ENCODE measurements at regions not wholly inside any gene's neighbourhood (a gene's known extent, or its start where the extent isn't known, plus 50 kb on each side); places are given as distances from the start of the nearest gene placed in this dataset.

DNA sequence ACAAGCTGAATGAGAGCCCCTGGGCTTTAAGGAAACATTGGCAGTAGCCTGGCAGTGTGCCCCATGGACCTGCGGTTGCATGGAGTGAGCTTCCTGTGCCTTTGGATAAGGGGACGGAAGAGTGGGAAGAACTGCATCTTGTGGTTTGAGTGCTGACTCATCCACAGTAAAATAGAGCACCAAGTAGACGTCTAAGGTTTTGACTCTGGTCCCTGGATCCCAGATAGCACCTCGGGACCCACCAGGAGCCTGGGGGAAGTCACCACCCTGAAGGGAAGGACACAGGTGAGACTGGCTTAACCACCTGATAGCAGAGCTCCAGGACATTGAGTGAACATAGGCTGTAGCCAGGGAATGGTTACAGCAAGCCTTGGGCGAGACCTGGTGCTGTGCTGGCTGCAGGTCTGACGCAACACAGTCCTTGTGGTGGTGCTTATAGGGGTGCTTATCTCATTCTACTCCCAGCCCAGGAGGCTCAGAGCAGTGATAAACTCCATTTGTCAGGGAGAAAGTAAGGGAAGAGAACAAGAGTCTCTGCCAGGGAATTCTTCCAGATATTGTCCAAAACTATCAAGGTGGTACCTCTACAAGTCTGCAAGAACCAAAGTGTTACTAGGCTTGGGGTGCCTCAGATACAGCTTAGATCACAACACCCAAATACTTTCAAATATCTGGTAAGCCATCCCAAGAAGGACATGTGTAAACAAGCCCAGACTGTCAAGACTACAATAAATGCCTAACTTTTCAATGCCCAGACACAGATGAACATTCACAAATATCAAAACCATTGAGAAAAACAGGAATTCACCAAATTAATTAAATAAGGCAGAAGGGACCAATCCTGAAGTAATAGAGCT is 123.6 kb upstream of the TET2 start:
- H3K4me1 Mint-ChIP-seq (ENCODE audit: unreplicated experiment) = no peaks in the 10 kb centered on the region
- no peaks in the 10 kb centered on the region for H3K36me3 Mint-ChIP-seq (ENCODE audit: low read depth, unreplicated experiment)
- DNase-seq (ENCODE audit: low spot score) = no peak
- H3K4me3 Mint-ChIP-seq (ENCODE audit: unreplicated experiment) = no peak overlapping the region
- H3K27me3 Mint-ChIP-seq (ENCODE audit: unreplicated experiment) = no peaks in the 10 kb centered on the region
- no peaks in the 10 kb centered on the region for H3K9me3 Mint-ChIP-seq (ENCODE audit: unreplicated experiment)
- TF ChIP-seq CTCF (IDR thresholded peaks at IDR 0.05; ENCODE audit: unreplicated experiment) = no peak
- no peak overlapping the region for H3K27ac Mint-ChIP-seq (ENCODE audit: unreplicated experiment)

GRCh38 chr4:105023668-105024055 is 123.0 kb upstream of the TET2 start:
- Mint-ChIP-seq H3K36me3 (ENCODE audit: low read depth, unreplicated experiment) (no peaks in the 10 kb centered on the region), H3K4me1 (ENCODE audit: unreplicated experiment) (no peaks in the 10 kb centered on the region), H3K27ac (ENCODE audit: unreplicated experiment) (no peak overlapping the region), H3K9me3 (ENCODE audit: unreplicated experiment) (no peaks in the 10 kb centered on the region), H3K27me3 (ENCODE audit: unreplicated experiment) (no peaks in the 10 kb centered on the region), H3K4me3 (ENCODE audit: unreplicated experiment) (no peak overlapping the region)
- TF ChIP-seq CTCF (IDR thresholded peaks at IDR 0.05; ENCODE audit: unreplicated experiment) = no peak
- DNase-seq (ENCODE audit: low spot score) = no peak

GRCh38 chr4:105025263-105026017 is 121.2 kb upstream of the TET2 start:
- Mint-ChIP-seq H3K36me3 (ENCODE audit: low read depth, unreplicated experiment) (no peaks in the 10 kb centered on the region), H3K4me3 (ENCODE audit: unreplicated experiment) (no peak overlapping the region), H3K4me1 (ENCODE audit: unreplicated experiment) (no peaks in the 10 kb centered on the region), H3K27me3 (ENCODE audit: unreplicated experiment) (no peaks in the 10 kb centered on the region), H3K27ac (ENCODE audit: unreplicated experiment) (no peak overlapping the region), H3K9me3 (ENCODE audit: unreplicated experiment) (no peaks in the 10 kb centered on the region)
- DNase-seq (ENCODE audit: low spot score) = no peak
- no peak for TF ChIP-seq CTCF (IDR thresholded peaks at IDR 0.05; ENCODE audit: unreplicated experiment)

GRCh38 chr4:105036991-105037390 is 109.7 kb upstream of the TET2 start:
- Mint-ChIP-seq H3K36me3 (ENCODE audit: low read depth, unreplicated experiment) (no peaks in the 10 kb centered on the region), H3K4me1 (ENCODE audit: unreplicated experiment) (no peaks in the 10 kb centered on the region), H3K27ac (ENCODE audit: unreplicated experiment) (no peak overlapping the region), H3K4me3 (ENCODE audit: unreplicated experiment) (no peak overlapping the region), H3K9me3 (ENCODE audit: unreplicated experiment) (no peaks in the 10 kb centered on the region), H3K27me3 (ENCODE audit: unreplicated experiment) (peaks cover 2% of the 10 kb centered on the region)
- DNase-seq (ENCODE audit: low spot score) = no peak
- no peak for TF ChIP-seq CTCF (IDR thresholded peaks at IDR 0.05; ENCODE audit: unreplicated experiment)

DNA sequence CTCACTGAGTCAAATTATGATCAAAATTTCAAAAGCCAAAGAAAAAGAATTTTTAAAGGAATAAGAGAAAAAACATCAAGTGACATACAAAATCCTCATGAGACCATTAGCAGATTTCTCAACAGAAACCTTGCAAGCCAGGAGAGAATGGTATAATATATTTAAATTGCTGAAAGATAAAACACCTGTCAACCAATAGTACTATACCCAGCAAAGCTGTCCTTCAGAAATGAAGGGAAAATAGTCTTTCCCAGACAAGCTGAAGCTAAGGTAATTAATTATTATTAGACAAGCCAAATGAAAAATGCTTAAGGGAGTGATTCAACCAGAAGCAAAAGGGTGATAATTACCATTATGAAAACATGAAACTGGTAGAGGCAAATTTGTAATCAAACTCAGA is 104.2 kb upstream of the TET2 start:
- no peaks in the 10 kb centered on the region for H3K36me3 Mint-ChIP-seq (ENCODE audit: low read depth, unreplicated experiment)
- H3K4me1 Mint-ChIP-seq (ENCODE audit: unreplicated experiment) = no peaks in the 10 kb centered on the region
- DNase-seq (ENCODE audit: low spot score) = no peak
- peaks cover 1% of the 10 kb centered on the region for H3K27me3 Mint-ChIP-seq (ENCODE audit: unreplicated experiment)
- H3K9me3 Mint-ChIP-seq (ENCODE audit: unreplicated experiment) = no peaks in the 10 kb centered on the region
- H3K27ac Mint-ChIP-seq (ENCODE audit: unreplicated experiment) = no peak overlapping the region
- H3K4me3 Mint-ChIP-seq (ENCODE audit: unreplicated experiment) = no peak overlapping the region
- no peak for TF ChIP-seq CTCF (IDR thresholded peaks at IDR 0.05; ENCODE audit: unreplicated experiment)
